ENCODE measurements at regions not wholly inside any gene's neighbourhood (a gene's known extent, or its start where the extent isn't known, plus 50 kb on each side); places are given as distances from the start of the nearest gene placed in this dataset.
"Not testable (repeated sequence)": the region's sequence is repeated elsewhere in the genome, so short reads cannot be mapped to it uniquely, and the experiment has no call there.

- not testable (repeated sequence) for TF ChIP-seq CREB5 (CRISPR knock-in tag; IDR thresholded peaks at IDR 0.05; ENCODE audit: low read depth); OSR1 (CRISPR knock-in tag; IDR thresholded peaks at IDR 0.05); TOX (CRISPR knock-in tag; IDR thresholded peaks at IDR 0.05; ENCODE audit: borderline replicate concordance); PATZ1 (CRISPR knock-in tag; IDR thresholded peaks at IDR 0.05; ENCODE audit: borderline replicate concordance); ZFP3 (CRISPR knock-in tag; IDR thresholded peaks at IDR 0.05); ZNF70 (CRISPR knock-in tag; IDR thresholded peaks at IDR 0.05); ZFP30 (CRISPR knock-in tag; IDR thresholded peaks at IDR 0.05); BACH2 (CRISPR knock-in tag; IDR thresholded peaks at IDR 0.05; ENCODE audit: borderline replicate concordance); ESRRG (CRISPR knock-in tag; IDR thresholded peaks at IDR 0.05); CSDC2 (CRISPR knock-in tag; IDR thresholded peaks at IDR 0.05); RARB (CRISPR knock-in tag; IDR thresholded peaks at IDR 0.05); ZNF8 (CRISPR knock-in tag; IDR thresholded peaks at IDR 0.05); ARNTL (CRISPR knock-in tag; IDR thresholded peaks at IDR 0.05; ENCODE audit: borderline replicate concordance, low read depth)
Measured at GRCh38 chr1:146413911-146414310, 185.1 kb upstream of the NOTCH2NLA start.
